GM04503 (cell line): ENCODE measurements at regions not wholly inside any gene's neighbourhood (a gene's known extent, or its start where the extent isn't known, plus 50 kb on each side); places are given as distances from the start of the nearest gene placed in this dataset.
"Not testable (repeated sequence)": the region's sequence is repeated elsewhere in the genome, so short reads cannot be mapped to it uniquely, and the experiment has no call there.

Experiments used
- DNase-seq: peaks from one replicate; pipeline ENCODE4 v3.0.0-alpha.2; 2012; ENCODE audit warnings: low read depth

DNA sequence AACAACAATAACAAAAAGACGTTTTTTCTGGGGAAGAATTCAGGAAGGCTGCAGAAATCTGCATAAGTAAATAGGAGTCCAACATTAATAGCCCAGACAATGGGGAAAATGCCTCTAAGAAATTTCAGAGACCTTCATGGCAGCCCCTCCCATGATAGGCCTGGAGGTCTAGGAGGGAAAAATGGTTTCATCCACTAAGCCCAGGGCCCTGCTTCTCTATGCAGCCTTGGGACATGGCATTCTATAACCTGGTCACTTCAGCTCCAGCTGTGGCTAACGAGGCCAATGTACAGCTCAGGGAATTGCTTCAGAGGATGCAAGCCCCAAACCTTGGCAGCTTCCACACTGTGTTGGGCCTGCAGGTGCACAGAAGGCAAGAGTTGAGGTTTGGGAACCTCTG, 125.6 kb upstream of the GMNC start:
- no peak for DNase-seq

GRCh38 chr3:190984502-190985244, 122.2 kb upstream of the GMNC start:
- DNase-seq = no peak

GRCh38 chr3:190983875-190984274, 121.4 kb upstream of the GMNC start:
- no peak for DNase-seq

- no peak for DNase-seq
Measured at GRCh38 chr3:190973771-190974170, 111.3 kb upstream of the GMNC start.

DNA sequence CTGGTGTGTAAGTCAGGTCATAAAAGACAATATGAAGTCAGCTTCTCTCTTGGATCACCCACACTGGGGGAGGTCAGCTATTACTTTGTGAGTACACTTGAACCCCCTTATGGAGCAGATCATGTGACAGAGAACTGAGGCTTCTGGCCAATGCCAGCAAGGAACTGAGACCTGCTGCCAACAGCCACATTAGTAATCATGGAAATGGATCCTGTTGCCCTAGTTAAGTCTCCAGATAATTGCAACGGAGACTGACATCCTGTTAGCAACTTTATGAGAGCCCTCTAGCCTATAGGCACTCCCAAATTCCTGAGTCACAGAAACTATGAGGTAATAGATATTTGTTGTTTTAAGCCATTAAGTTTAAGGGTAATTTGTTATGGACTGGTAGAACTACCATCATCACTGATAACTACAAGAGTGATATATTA, 110.4 kb upstream of the GMNC start:
- no peak for DNase-seq

GRCh38 chr3:190972196-190972595, 109.7 kb upstream of the GMNC start:
- DNase-seq = no peak

- no peak for DNase-seq
Measured at GRCh38 chr3:190970560-190970959, 108.1 kb upstream of the GMNC start.

- DNase-seq = no peak
Measured at GRCh38 chr3:190968616-190969015, 106.1 kb upstream of the GMNC start.

GRCh38 chr3:190964931-190965330, 102.4 kb upstream of the GMNC start:
- DNase-seq = not testable (repeated sequence)

GRCh38 chr3:190959077-190959476, 96.6 kb upstream of the GMNC start:
- DNase-seq = no peak

DNA sequence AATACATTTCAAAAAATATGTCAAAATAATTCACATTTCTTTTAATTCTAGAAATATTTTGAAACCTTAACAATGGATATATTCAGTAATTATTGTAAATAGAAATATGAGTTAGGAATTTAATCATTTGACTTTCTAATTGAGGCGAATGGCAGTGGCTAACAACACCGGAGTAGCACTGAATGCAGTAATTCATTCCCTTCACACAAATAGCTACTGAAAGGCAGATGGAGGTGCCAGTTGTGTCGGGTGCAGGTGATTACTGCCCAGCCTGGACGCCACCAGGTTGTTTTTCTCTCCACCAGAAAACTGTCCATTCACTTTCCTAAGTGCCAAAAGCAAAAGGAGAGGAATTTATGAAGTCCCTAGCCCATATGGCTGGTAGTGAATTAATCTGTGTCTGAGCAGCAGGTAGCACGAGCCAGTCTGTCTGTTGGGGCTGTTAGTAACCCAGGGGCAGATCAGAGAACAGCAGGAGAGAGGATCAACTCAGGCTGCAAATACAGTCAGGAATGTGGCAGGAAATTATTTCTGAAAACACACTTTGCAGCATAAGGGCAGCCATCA, 79.3 kb upstream of the GMNC start:
- DNase-seq = no peak

DNA sequence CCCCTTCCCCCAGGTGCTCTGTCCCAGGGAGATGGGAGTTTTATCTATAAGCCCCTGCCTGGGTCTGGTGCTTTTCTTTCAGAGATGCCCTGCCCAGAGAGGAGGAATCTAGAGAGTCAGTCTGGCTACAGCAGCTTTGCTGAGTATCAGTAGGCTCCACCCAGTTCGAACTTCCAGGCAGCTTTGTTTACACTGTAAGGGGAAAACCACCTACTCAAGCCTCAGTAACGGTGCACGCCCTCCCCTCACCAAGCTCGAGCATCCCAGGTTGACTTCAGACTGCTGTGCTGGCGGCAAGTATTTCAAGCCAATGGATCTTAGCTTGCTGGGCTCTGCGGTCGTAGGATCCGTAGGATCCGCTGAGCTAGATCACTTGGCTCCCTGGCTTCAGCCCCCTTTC, 72.1 kb upstream of the GMNC start:
- DNase-seq = not testable (repeated sequence)

GRCh38 chr3:190926619-190927018, 64.1 kb upstream of the GMNC start:
- no peak for DNase-seq

DNA sequence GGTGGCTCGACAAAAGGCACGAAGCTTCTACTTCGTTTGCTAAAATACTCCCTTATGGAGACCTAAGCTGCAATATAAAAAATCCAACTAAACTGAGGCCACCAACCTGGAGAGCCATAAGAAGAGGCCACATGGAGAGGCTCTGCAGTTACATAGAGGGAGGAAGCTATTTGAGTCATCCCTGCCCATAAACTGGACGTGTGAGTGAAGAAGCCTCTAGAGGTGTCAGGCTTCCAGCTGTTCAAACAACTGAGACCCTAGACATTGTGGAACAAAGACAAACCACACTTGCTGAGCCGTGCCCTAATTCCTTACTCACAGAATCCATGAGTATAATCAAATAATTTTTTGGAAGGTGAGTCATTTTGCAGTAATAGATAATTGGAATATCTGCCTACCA, 50.2 kb upstream of the GMNC start:
- no peak for DNase-seq
